ENCODE measurements at regions not wholly inside any gene's neighbourhood (a gene's known extent, or its start where the extent isn't known, plus 50 kb on each side); places are given as distances from the start of the nearest gene placed in this dataset.

DNA sequence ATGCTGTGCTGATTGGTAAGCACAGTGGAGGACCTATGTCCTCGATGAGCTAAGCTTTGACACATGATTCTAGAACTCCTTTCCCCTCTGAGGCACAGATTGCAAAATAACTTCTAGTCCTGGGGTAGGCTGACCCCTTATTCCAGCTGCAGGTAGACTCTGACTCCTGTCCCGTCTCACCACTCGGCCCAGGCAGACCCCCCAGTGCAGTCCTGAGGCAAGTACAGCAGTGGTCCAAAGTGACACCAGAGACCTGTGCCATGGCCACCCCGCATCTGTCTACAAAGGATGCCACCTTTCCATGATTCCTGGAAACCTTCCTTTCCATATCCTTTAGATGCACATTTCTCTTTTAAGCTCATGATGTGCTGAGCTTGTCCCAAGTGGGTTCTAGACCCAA lies 482.5 kb downstream of the ZNF536 start:
- H3K4me1 Mint-ChIP-seq: peaks cover 19% of the 10 kb centered on the region
- Histone ChIP-seq H3K36me3 (replicated peaks in 1 of 2; ENCODE audit: control insufficient read depth in 1 of 2, insufficient read depth in 2 of 2, low read length in 2 of 2) (no peaks in the 10 kb centered on the region), H2AFZ (ENCODE audit: insufficient read depth, low read depth, low read length, poor library complexity, severe bottlenecking) (no peak overlapping the region), H3K4me3 (replicated peaks in 1 of 3; ENCODE audit: low read depth in 2 of 3, low read length in 3 of 3) (no peak overlapping the region), H3K4me1 (ENCODE audit: control insufficient read depth in 1 of 2, insufficient read depth in 2 of 2, low read length in 2 of 2) (no peaks in the 10 kb centered on the region), H3K9ac (ENCODE audit: insufficient read depth, low read length, poor library complexity, severe bottlenecking) (no peak overlapping the region), H4K20me1 (ENCODE audit: insufficient read depth, low read length) (no peaks in the 10 kb centered on the region), H3K4me2 (replicated peaks; ENCODE audit: extremely low read depth, low read length, poor library complexity, severe bottlenecking) (no peak overlapping the region), H3K27me3 (ENCODE audit: control insufficient read depth in 2 of 2, insufficient read depth in 2 of 2, low read length in 2 of 2) (no peaks in the 10 kb centered on the region), H3K27ac (ENCODE audit: low read depth in 1 of 2, low read length in 2 of 2) (no peak overlapping the region), H3K9me3 (replicated peaks in 1 of 2; ENCODE audit: control insufficient read depth in 1 of 2, insufficient read depth in 1 of 2, low read length in 2 of 2) (no peaks in the 10 kb centered on the region), H3K79me2 (ENCODE audit: insufficient read depth, low read length) (no peaks in the 10 kb centered on the region)
- no peaks in the 10 kb centered on the region for H3K36me3 Mint-ChIP-seq
- H3K27ac Mint-ChIP-seq: no peak overlapping the region
- H3K4me3 Mint-ChIP-seq: no peak overlapping the region
- no peak for TF ChIP-seq CTCF (IDR thresholded peaks at IDR 0.05)
- intact Hi-C loops (cut with micrococcal nuclease): loop anchor here in 1 of 2 donors (5.0 kb wide), 1 partner anchor 38 kb away; no protein-coding TSS in a partner anchor
- WGBS (ENCODE audit: insufficient coverage): 95% methylated on average over 4 of the region's 4 CpGs
- no peaks in the 10 kb centered on the region for H3K27me3 Mint-ChIP-seq (ENCODE audit: low read depth in 3 of 3)
- peaks cover 0 to 6% (median 0%) of the 10 kb centered on the region in 7 donors for H3K9me3 Mint-ChIP-seq
- no peak for DNase-seq

GRCh38 chr19:30854207-30854606 lies 482.0 kb downstream of the ZNF536 start:
- intact Hi-C loops (cut with micrococcal nuclease): no loop called here
- Mint-ChIP-seq H3K27me3 (ENCODE audit: low read depth in 3 of 3) (no peaks in the 10 kb centered on the region), H3K9me3 (peaks cover 0 to 6% (median 0%) of the 10 kb centered on the region in 7 donors), H3K4me3 (no peak overlapping the region), H3K4me1 (peaks cover 19% of the 10 kb centered on the region), H3K36me3 (no peaks in the 10 kb centered on the region), H3K27ac (no peak overlapping the region)
- Histone ChIP-seq H4K20me1 (ENCODE audit: insufficient read depth, low read length) (no peaks in the 10 kb centered on the region), H3K27ac (ENCODE audit: low read depth in 1 of 2, low read length in 2 of 2) (no peak overlapping the region), H3K27me3 (ENCODE audit: control insufficient read depth in 2 of 2, insufficient read depth in 2 of 2, low read length in 2 of 2) (no peaks in the 10 kb centered on the region), H3K9ac (ENCODE audit: insufficient read depth, low read length, poor library complexity, severe bottlenecking) (no peak overlapping the region), H3K79me2 (ENCODE audit: insufficient read depth, low read length) (no peaks in the 10 kb centered on the region), H3K4me3 (replicated peaks in 1 of 3; ENCODE audit: low read depth in 2 of 3, low read length in 3 of 3) (no peak overlapping the region), H3K4me1 (ENCODE audit: control insufficient read depth in 1 of 2, insufficient read depth in 2 of 2, low read length in 2 of 2) (no peaks in the 10 kb centered on the region), H2AFZ (ENCODE audit: insufficient read depth, low read depth, low read length, poor library complexity, severe bottlenecking) (no peak overlapping the region), H3K36me3 (replicated peaks in 1 of 2; ENCODE audit: control insufficient read depth in 1 of 2, insufficient read depth in 2 of 2, low read length in 2 of 2) (no peaks in the 10 kb centered on the region), H3K9me3 (replicated peaks in 1 of 2; ENCODE audit: control insufficient read depth in 1 of 2, insufficient read depth in 1 of 2, low read length in 2 of 2) (no peaks in the 10 kb centered on the region), H3K4me2 (replicated peaks; ENCODE audit: extremely low read depth, low read length, poor library complexity, severe bottlenecking) (no peak overlapping the region)
- WGBS (ENCODE audit: insufficient coverage): no CpG with 5 or more reads among the region's 1 CpG
- DNase-seq: no peak
- TF ChIP-seq CTCF (IDR thresholded peaks at IDR 0.05): no peak
